ENCODE measurements at regions not wholly inside any gene's neighbourhood (a gene's known extent, or its start where the extent isn't known, plus 50 kb on each side); places are given as distances from the start of the nearest gene placed in this dataset.

- TF ChIP-seq, protein P1, sequence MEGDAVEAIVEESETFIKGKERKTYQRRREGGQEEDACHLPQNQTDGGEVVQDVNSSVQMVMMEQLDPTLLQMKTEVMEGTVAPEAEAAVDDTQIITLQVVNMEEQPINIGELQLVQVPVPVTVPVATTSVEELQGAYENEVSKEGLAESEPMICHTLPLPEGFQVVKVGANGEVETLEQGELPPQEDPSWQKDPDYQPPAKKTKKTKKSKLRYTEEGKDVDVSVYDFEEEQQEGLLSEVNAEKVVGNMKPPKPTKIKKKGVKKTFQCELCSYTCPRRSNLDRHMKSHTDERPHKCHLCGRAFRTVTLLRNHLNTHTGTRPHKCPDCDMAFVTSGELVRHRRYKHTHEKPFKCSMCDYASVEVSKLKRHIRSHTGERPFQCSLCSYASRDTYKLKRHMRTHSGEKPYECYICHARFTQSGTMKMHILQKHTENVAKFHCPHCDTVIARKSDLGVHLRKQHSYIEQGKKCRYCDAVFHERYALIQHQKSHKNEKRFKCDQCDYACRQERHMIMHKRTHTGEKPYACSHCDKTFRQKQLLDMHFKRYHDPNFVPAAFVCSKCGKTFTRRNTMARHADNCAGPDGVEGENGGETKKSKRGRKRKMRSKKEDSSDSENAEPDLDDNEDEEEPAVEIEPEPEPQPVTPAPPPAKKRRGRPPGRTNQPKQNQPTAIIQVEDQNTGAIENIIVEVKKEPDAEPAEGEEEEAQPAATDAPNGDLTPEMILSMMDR (IDR thresholded peaks at IDR 0.05; ENCODE audit: borderline replicate concordance, insufficient read depth, low read depth, low read length): no peak
- no peak overlapping the region for H3K4me3 ChIP-seq (ENCODE audit: low read depth, low read length)
Observed at GRCh38 chr7:108627476-108628051, 57.9 kb downstream of the DNAJB9 start.

GRCh38 chr7:108628678-108629077 lies 59.0 kb downstream of the DNAJB9 start:
- TF ChIP-seq, protein P1 (IDR thresholded peaks at IDR 0.05; ENCODE audit: borderline replicate concordance, insufficient read depth, low read depth, low read length): no peak
- H3K4me3 ChIP-seq (ENCODE audit: low read depth, low read length): no peak overlapping the region

DNA sequence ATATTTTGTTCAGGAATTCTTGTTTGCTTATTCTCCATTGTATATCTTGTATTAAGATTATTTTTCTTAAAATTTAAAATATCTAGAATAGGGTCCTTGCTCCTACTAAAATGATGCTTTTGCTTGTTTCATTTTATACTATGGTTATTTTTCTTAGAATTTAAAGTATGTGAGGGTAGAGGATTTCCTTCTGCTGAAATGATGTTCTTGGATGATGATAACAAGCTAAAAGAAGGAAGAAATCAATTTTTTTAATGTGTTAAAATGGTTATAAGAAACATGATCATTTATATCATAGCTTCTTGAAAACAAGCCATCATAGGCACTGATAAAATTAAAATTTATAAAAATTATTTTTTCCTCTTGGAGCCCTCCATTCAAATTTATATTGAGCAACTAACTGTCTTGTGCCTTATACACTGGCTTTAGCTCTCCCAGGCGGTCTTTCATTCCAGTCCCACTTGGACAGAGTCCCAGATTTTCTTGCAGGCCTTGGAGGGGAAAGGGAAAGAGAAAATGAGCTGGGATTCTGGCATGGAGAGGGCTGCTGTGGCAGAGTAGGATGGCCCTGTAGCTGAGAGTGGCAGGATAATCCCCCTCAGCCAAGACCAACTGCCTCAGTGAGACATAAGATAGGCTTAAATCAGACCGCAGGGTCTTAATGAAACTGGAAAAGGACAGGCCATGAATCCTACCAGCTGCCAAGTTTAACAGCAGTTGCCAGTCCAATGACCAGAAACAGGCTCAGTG lies 60.2 kb downstream of the DNAJB9 start:
- TF ChIP-seq, protein P1 (IDR thresholded peaks at IDR 0.05; ENCODE audit: borderline replicate concordance, insufficient read depth, low read depth, low read length): no peak
- no peak overlapping the region for H3K4me3 ChIP-seq (ENCODE audit: low read depth, low read length)

DNA sequence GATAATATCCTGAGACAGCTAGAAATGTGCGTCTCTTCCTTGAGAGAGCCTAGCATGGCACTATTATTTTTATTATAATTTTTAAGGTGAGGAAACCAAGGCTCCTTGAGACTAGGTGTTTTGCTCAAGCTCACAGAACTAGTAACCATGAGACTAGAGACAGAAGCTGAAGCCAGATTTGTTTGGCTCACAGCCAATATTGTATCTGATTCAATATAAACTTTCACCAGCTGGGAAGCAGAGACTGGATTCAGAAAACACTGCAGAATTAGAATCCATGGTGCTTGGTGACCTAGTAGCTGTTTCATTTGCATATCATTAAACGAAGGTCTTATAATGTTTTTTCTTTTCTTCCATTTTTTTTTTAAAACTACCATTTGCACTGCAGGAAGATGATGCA lies 64.4 kb downstream of the DNAJB9 start:
- no peak overlapping the region for H3K4me3 ChIP-seq (ENCODE audit: low read depth, low read length)
- TF ChIP-seq, protein P1 (IDR thresholded peaks at IDR 0.05; ENCODE audit: borderline replicate concordance, insufficient read depth, low read depth, low read length): no peak

GRCh38 chr7:108634535-108634934 lies 64.9 kb downstream of the DNAJB9 start:
- TF ChIP-seq, protein P1 (IDR thresholded peaks at IDR 0.05; ENCODE audit: borderline replicate concordance, insufficient read depth, low read depth, low read length): no peak
- H3K4me3 ChIP-seq (ENCODE audit: low read depth, low read length): no peak overlapping the region

- TF ChIP-seq, protein P1 (IDR thresholded peaks at IDR 0.05; ENCODE audit: borderline replicate concordance, insufficient read depth, low read depth, low read length): no peak
- H3K4me3 ChIP-seq (ENCODE audit: low read depth, low read length): no peak overlapping the region
Observed at GRCh38 chr7:108637049-108637621, 67.5 kb downstream of the DNAJB9 start.

DNA sequence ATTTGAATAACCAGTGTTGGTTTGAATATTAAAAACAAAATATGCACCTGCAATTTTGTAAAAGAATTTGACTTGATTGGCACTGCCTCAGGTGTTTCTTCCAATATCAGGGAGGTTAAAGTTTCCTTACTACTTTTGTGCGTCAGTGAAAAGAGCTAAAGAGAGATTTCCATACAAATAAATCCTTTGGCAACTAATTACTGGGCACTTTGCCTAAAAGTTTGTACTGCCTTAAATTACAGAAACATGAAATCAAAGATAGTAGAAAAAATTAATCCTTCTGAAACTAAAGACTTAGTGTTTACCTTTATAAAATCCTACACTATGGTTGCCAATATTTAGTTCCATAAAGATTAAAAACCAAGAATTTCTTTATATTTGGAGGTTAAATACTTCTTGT lies 72.5 kb downstream of the DNAJB9 start:
- H3K4me3 ChIP-seq (ENCODE audit: low read depth, low read length): no peak overlapping the region
- TF ChIP-seq, protein P1 (IDR thresholded peaks at IDR 0.05; ENCODE audit: borderline replicate concordance, insufficient read depth, low read depth, low read length): no peak

Measured in GM12875 (cell line).